CD4-positive, alpha-beta T cell (primary cell): ENCODE measurements at regions not wholly inside any gene's neighbourhood (a gene's known extent, or its start where the extent isn't known, plus 50 kb on each side); places are given as distances from the start of the nearest gene placed in this dataset.

Source experiments
- ATAC-seq: fragments of 200-7000 bp; cut with Tn5 transposase; one replicate; pipeline ENCODE4 v1.10.0; 2022; ENCODE audit warnings: mild to moderate bottlenecking; ENCODE audit not compliant: poor library complexity
- CTCF ChIA-PET: fragments of 350-600 bp; sonication (Branson Sonifier 250); formaldehyde crosslinking; loops from one replicate; lab custom pipeline; 2021; ENCODE audit warnings: antibody characterized with exemption, inconsistent platforms; lab: Charles Lee
- POLR2A ChIA-PET: fragments of 350-600 bp; sonication (Branson Sonifier 250); formaldehyde crosslinking; loops from one replicate; lab custom pipeline; 2021; ENCODE audit warnings: antibody characterized with exemption, inconsistent platforms; lab: Charles Lee
- DNase-seq, 14 experiments: peaks; one replicate each; pipeline ENCODE4 v3.0.0-alpha.2; 2013 to 2020; ENCODE audit warnings: mixed read lengths in 2 of 14
- H3K27ac ChIP-seq, 2 donors: one replicate each; pipeline versions ENCODE4 v1.5.1 to v1.7.0; 2013; ENCODE audit warnings: low read length in 2 of 2, low read depth in 1 of 2, mild to moderate bottlenecking in 1 of 2
- H3K27me3 ChIP-seq, 2 experiments: 1 replicate in 1 of 2; 2 replicates in 1 of 2; pipeline versions ENCODE4 v1.6.1 to v1.7.0; 2013; ENCODE audit warnings: low read length in 2 of 2, control low read depth in 1 of 2, mild to moderate bottlenecking in 1 of 2, moderate library complexity in 1 of 2; ENCODE audit not compliant: insufficient read depth in 2 of 2, control insufficient read depth in 1 of 2
- H3K36me3 ChIP-seq: one replicate; pipeline ENCODE4 v1.6.1; 2013; ENCODE audit warnings: low read length, control low read depth; ENCODE audit not compliant: insufficient read depth
- H3K4me1 ChIP-seq: one replicate; pipeline ENCODE4 v1.6.1; 2013; ENCODE audit warnings: low read length, control low read depth; ENCODE audit not compliant: insufficient read depth
- H3K4me3 ChIP-seq: one replicate; pipeline ENCODE4 v1.5.1; 2013; ENCODE audit warnings: mild to moderate bottlenecking, low read length, moderate library complexity
- H3K9me3 ChIP-seq, 2 experiments: 1 replicate in 1 of 2; 2 replicates in 1 of 2; pipeline versions ENCODE4 v1.6.1 to v1.7.0; 2013; ENCODE audit warnings: low read length in 2 of 2, mild to moderate bottlenecking in 2 of 2, control low read depth in 1 of 2, moderate library complexity in 1 of 2; ENCODE audit not compliant: control insufficient read depth in 1 of 2, insufficient read depth in 1 of 2
- H3K27ac Mint-ChIP-seq: one replicate; pipeline ENCODE4 v1.8.0; 2020; ENCODE audit warnings: mixed read lengths
- H3K27me3 Mint-ChIP-seq: one replicate; pipeline ENCODE4 v1.8.0; 2021; ENCODE audit warnings: mixed read lengths
- H3K36me3 Mint-ChIP-seq: one replicate; pipeline ENCODE4 v1.8.0; 2021; ENCODE audit warnings: low read depth, mixed read lengths
- H3K4me1 Mint-ChIP-seq: one replicate; pipeline ENCODE4 v1.8.0; 2021; ENCODE audit warnings: low read depth, mixed read lengths
- H3K4me3 Mint-ChIP-seq: one replicate; pipeline ENCODE4 v1.8.0; 2020; ENCODE audit warnings: mild to moderate bottlenecking, mixed read lengths
- H3K9me3 Mint-ChIP-seq: one replicate; pipeline ENCODE4 v1.8.0; 2020; ENCODE audit warnings: mixed read lengths
- CTCF ChIP-seq: fragments of 200-600 bp; IDR thresholded peaks from one replicate; pipeline ENCODE4 v1.8.0; 2022; ENCODE audit warnings: antibody characterized with exemption, mild to moderate bottlenecking
- intact Hi-C, 2 experiments: fragments of 100-400 bp; cut with DNase I in 1 of 2; cut with micrococcal nuclease in 1 of 2; formaldehyde crosslinking; loops; one replicate each; pipeline versions ENCODE4 v1.15.1 to v1.9.0; 2023 to 2025; cut with DNase I, micrococcal nuclease

GRCh38 chr10:28250782-28251181, 52.1 kb downstream of the MPP7 start:
- intact Hi-C loops: loop anchor here (1.0 to 5.0 kb wide), 4 partner anchors 48 to 132 kb away; partner anchors contain the start of gene MPP7 (in 1 of the 2)
- H3K4me1 Mint-ChIP-seq: peaks cover 67% of the 10 kb centered on the region
- H3K36me3 Mint-ChIP-seq: peaks cover 6% of the 10 kb centered on the region
- H3K27me3 ChIP-seq: no peaks in the 10 kb centered on the region
- H3K36me3 ChIP-seq: no peaks in the 10 kb centered on the region
- peak; percentile 56 for ATAC-seq
- peaks cover 4% of the 10 kb centered on the region for H3K9me3 Mint-ChIP-seq
- no peak overlapping the region for H3K27ac Mint-ChIP-seq
- no peak overlapping the region for H3K4me3 Mint-ChIP-seq
- no peaks in the 10 kb centered on the region for H3K4me1 ChIP-seq
- ChIA-PET CTCF (interaction anchor here (0.7 to 2.5 kb wide), 10 partner anchors 9 to 143 kb away, joined by 3 to 13 read pairs (median 3); partner anchors contain the start of gene MPP7), POLR2A (interaction anchor here (0.7 to 1.5 kb wide), 8 partner anchors 9 to 491 kb away, joined by 3 to 15 read pairs (median 4); partner anchors contain the start of gene MPP7)
- H3K27me3 Mint-ChIP-seq: no peaks in the 10 kb centered on the region
- H3K27ac ChIP-seq: no peak overlapping the region
- H3K9me3 ChIP-seq: no peaks in the 10 kb centered on the region
- H3K4me3 ChIP-seq: no peak overlapping the region
- peak in 3 of 14 experiments; percentile 44 to 50 (median 48) for DNase-seq
- peak; percentile 52 for TF ChIP-seq CTCF

DNA sequence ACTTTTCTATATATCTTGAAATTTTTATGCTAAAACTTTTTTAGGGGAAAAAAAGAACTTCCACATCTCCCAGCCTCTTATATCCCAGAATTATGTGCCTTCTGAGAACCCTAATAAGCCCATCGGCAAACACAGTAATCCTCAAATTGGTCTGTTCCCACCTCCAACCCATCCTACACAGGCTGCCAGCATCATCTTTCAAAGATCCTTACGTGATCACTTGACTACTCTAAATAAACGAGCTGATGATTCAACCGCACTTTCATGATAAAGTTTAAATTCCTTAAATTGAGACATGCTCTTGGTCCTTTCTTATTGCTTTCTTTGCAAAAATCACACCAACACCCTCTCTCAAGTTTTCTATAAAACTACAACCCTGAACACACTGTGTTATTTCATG, 52.5 kb downstream of the MPP7 start:
- Histone ChIP-seq H3K4me1 (no peaks in the 10 kb centered on the region), H3K4me3 (no peak overlapping the region), H3K36me3 (no peaks in the 10 kb centered on the region), H3K27me3 (no peaks in the 10 kb centered on the region), H3K27ac (no peak overlapping the region), H3K9me3 (no peaks in the 10 kb centered on the region)
- intact Hi-C loops: loop anchor here (1.0 to 5.0 kb wide), 4 partner anchors 48 to 132 kb away; partner anchors contain the start of gene MPP7 (in 1 of the 2)
- H3K9me3 Mint-ChIP-seq: peaks cover 6% of the 10 kb centered on the region
- no peak overlapping the region for H3K27ac Mint-ChIP-seq
- H3K4me1 Mint-ChIP-seq: peaks cover 66% of the 10 kb centered on the region
- H3K27me3 Mint-ChIP-seq: no peaks in the 10 kb centered on the region
- TF ChIP-seq CTCF: no peak
- POLR2A ChIA-PET: interaction anchor here (1.0 to 1.5 kb wide), 7 partner anchors 8 to 490 kb away, joined by 3 to 15 read pairs (median 5); partner anchors contain the start of gene MPP7
- H3K4me3 Mint-ChIP-seq: no peak overlapping the region
- DNase-seq: no peak
- CTCF ChIA-PET: interaction anchor here (1.0 to 2.5 kb wide), 6 partner anchors 8 to 143 kb away, joined by 3 to 13 read pairs (median 10); partner anchors contain the start of gene MPP7
- peaks cover 10% of the 10 kb centered on the region for H3K36me3 Mint-ChIP-seq
- no peak for ATAC-seq

DNA sequence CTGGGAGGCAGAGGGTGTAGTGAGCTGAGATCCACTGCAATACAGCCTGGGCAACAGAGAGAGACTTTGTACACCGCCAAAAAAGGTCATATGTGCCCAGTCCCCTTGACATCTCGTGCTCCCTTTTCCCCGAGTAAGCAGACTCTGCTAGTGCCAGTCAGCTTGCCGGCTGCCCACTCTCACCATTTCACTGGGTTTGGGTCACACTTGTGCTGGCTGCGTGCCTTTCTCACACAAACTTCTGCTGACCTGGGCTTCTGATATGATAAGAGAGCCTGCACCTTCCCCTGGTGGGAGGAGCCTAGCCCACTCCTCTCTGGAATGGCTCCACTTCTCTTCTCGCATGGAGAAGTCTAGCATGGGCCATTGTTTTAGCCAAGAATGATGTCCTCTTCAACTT, 53.4 kb downstream of the MPP7 start:
- no peaks in the 10 kb centered on the region for H3K27me3 ChIP-seq
- intact Hi-C loops: loop anchor here in 1 of 2 experiments (10.0 kb wide), 1 partner anchor 695 kb away; no protein-coding TSS in a partner anchor
- H3K36me3 Mint-ChIP-seq: peaks cover 14% of the 10 kb centered on the region
- no peak overlapping the region for H3K4me3 ChIP-seq
- H3K9me3 Mint-ChIP-seq: peaks cover 6% of the 10 kb centered on the region
- ATAC-seq: no peak
- TF ChIP-seq CTCF: no peak
- no peak overlapping the region for H3K4me3 Mint-ChIP-seq
- peaks cover 63% of the 10 kb centered on the region for H3K4me1 Mint-ChIP-seq
- no peaks in the 10 kb centered on the region for H3K4me1 ChIP-seq
- no peak overlapping the region for H3K27ac Mint-ChIP-seq
- no peaks in the 10 kb centered on the region for H3K27me3 Mint-ChIP-seq
- H3K27ac ChIP-seq: no peak overlapping the region
- CTCF ChIA-PET: no interaction called here
- no peaks in the 10 kb centered on the region for H3K9me3 ChIP-seq
- no peaks in the 10 kb centered on the region for H3K36me3 ChIP-seq
- no peak for DNase-seq
- POLR2A ChIA-PET: interaction anchor here (3.2 kb wide), 1 partner anchor 53 kb away, joined by 11 read pairs; the partner anchor contains the start of gene MPP7
